SH-SY5Y (cell line): ENCODE measurements at regions not wholly inside any gene's neighbourhood (a gene's known extent, or its start where the extent isn't known, plus 50 kb on each side); places are given as distances from the start of the nearest gene placed in this dataset.

Experiments used
- GATA2 ChIP-seq: IDR thresholded peaks from 2 replicates; pipeline ENCODE4 v1.6.1; 2011; ENCODE audit warnings: mild to moderate bottlenecking, low read depth, low read length
- GATA3 ChIP-seq: IDR thresholded peaks from 2 replicates; pipeline ENCODE4 v1.6.1; 2011; ENCODE audit warnings: low read depth, mild to moderate bottlenecking, low read length, moderate library complexity

GRCh38 chr6:48844696-48845095, 618.4 kb downstream of the MMUT start:
- no peak for TF ChIP-seq GATA2
- no peak for TF ChIP-seq GATA3
